GM12801 (cell line): ENCODE measurements at regions not wholly inside any gene's neighbourhood (a gene's known extent, or its start where the extent isn't known, plus 50 kb on each side); places are given as distances from the start of the nearest gene placed in this dataset.

Experiments
- TF ChIP-seq, protein P1 (sequence below): IDR thresholded peaks from one replicate; pipeline ENCODE4 v1.5.1; 2011; ENCODE audit warnings: control low read depth; ENCODE audit not compliant: insufficient read length; ENCODE audit errors: extremely low read depth

DNA sequence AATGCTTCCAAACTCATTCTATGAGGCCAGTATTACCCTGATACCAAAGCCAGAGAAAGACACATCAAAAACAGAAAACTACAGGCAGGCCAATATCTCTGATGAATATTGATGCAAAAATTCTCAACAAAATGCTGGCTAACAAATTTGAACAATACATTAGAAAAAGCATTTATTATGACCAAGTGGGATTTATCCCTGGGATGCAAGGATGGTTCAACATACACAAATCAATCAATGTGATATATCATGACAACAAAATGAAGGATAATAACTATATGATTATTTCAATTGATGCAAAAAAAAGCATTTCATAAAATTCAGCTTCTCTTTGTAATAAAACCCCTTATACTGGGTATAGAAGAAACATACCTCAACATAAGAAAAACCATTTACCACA is 550.9 kb downstream of the ADCYAP1 start:
- TF ChIP-seq, protein P1, sequence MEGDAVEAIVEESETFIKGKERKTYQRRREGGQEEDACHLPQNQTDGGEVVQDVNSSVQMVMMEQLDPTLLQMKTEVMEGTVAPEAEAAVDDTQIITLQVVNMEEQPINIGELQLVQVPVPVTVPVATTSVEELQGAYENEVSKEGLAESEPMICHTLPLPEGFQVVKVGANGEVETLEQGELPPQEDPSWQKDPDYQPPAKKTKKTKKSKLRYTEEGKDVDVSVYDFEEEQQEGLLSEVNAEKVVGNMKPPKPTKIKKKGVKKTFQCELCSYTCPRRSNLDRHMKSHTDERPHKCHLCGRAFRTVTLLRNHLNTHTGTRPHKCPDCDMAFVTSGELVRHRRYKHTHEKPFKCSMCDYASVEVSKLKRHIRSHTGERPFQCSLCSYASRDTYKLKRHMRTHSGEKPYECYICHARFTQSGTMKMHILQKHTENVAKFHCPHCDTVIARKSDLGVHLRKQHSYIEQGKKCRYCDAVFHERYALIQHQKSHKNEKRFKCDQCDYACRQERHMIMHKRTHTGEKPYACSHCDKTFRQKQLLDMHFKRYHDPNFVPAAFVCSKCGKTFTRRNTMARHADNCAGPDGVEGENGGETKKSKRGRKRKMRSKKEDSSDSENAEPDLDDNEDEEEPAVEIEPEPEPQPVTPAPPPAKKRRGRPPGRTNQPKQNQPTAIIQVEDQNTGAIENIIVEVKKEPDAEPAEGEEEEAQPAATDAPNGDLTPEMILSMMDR, result no peak

GRCh38 chr18:1458547-1458946 is 553.9 kb downstream of the ADCYAP1 start:
- TF ChIP-seq, protein P1, result no peak

- TF ChIP-seq, protein P1, result no peak
Measured at GRCh38 chr18:1463981-1464380, 559.3 kb downstream of the ADCYAP1 start.

DNA sequence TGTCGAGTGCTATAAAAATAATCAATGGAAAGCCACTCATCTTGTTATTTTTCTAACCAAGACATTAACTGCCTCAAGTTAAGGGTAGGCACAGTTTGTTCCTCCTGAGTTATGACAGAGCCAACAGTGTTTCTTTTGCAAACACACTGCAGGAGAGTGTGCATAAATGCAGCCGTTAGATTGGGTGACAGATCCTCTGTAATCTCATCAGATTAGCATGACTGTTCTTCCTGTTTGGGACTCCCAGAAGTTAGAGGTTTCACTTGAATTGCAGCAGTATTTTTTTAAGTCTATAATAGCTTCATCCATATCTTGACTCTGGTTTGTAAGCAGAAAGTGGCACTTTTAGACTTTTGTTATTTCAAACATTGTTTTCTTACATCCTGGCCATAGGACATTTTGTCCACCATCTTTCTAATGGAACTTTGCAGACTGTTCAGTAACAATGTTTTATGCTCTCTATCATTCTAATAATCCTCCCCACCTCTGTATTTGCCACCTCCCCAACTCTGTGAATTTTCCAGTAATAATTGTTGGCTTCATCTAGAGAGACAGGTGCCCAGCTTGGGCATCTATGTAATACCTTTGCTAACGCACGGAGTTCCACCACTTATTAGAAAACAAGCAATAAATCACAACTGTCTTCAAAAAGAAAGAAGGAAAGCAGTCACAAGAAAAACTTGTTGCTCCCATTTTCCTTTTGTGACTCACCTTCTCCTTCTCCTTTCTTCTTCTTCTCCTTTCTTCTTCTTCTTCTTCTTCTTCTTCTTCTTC is 560.0 kb downstream of the ADCYAP1 start:
- TF ChIP-seq, protein P1, result no peak

DNA sequence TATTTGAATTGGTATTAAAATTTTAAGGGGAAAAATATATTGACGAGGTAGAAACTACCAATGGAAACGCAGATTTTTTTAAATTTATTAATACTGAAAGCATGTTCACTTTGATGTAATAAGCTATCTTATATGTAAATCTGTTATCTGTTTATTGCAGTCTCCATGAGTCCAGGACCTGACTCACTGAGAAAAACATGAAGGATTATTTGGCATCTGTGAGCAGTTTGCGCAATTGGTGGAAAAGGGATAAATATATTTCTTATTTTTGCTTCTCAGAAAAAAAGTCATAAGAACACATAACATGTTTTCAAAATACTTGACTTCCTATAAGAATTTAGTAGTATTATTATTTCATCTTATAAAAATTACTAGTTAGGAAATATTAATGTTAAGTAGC is 561.4 kb downstream of the ADCYAP1 start:
- TF ChIP-seq, protein P1, result no peak

GRCh38 chr18:1467461-1467964 is 562.8 kb downstream of the ADCYAP1 start:
- TF ChIP-seq, protein P1, result no peak

DNA sequence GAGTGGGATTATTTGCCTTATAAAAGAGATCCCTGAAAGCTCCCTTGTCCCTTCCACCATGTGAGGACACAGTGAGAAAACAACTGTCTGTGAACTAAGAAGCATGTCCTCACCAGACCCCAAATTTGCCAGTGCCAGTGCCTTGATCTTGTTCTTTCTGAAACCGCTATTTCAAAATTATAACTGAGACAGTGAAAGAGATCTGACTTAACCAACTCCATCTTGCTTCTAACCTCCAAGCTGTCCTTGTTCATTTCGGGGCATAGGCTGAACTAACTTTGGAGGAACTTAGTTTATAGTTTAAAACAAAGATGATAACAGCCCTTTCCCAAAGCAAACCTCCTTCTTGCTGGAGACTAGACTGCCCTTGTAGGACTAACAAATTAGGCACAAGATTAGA is 563.9 kb downstream of the ADCYAP1 start:
- TF ChIP-seq, protein P1, result no peak
